ENCODE measurements at regions not wholly inside any gene's neighbourhood (a gene's known extent, or its start where the extent isn't known, plus 50 kb on each side); places are given as distances from the start of the nearest gene placed in this dataset.

DNA sequence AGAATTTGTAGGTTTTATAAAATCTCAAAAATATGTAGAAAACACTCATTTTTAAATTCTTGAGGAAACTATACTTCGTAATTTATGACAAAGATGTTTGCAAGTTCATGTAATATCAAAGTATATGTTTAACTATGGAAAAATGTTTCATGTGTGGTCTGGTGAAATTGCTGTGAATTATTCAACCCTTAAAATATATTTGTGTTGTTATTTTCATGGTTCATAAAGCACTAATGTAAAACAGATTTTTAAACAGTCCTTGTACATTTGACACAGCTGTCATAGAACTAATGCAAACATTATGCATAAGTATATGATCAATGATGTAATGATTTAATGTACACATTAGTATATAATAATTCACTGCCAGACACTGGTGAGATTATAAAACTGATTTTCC is 83.1 kb upstream of the ARSJ start:
- H3K36me3 ChIP-seq (ENCODE audit: insufficient read depth, low read length): no peaks in the 10 kb centered on the region
- H3K27me3 ChIP-seq (ENCODE audit: insufficient read depth, low read length): no peaks in the 10 kb centered on the region
- no peak overlapping the region for H3K4me3 ChIP-seq (ENCODE audit: low read length)
- H3K4me1 ChIP-seq (ENCODE audit: insufficient read depth, low read length): no peaks in the 10 kb centered on the region
- no peaks in the 10 kb centered on the region for H3K9me3 ChIP-seq (ENCODE audit: low read length)
- H2AFZ ChIP-seq (ENCODE audit: low read depth, low read length): no peak overlapping the region

DNA sequence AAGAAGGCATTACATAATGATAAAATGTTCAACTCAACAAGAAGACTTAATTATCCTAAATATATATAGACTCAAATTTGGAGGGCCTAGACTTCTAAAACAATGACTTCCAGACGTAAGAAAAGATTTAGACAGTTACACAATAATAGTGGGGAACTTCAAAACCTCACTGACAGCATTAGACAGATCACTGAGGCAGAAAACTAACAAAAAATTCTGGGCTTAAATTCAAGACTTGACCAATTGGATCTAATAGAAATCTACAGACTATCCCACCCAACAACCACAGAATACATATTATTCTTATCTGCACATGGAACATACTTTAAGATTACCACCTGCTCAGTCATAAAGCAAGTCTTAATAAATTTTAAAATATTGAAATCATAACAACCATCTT is 93.3 kb upstream of the ARSJ start:
- no peaks in the 10 kb centered on the region for H3K9me3 ChIP-seq (ENCODE audit: low read length)
- no peaks in the 10 kb centered on the region for H3K4me1 ChIP-seq (ENCODE audit: insufficient read depth, low read length)
- H3K27me3 ChIP-seq (ENCODE audit: insufficient read depth, low read length): no peaks in the 10 kb centered on the region
- no peaks in the 10 kb centered on the region for H3K36me3 ChIP-seq (ENCODE audit: insufficient read depth, low read length)
- no peak overlapping the region for H3K4me3 ChIP-seq (ENCODE audit: low read length)
- no peak overlapping the region for H2AFZ ChIP-seq (ENCODE audit: low read depth, low read length)

DNA sequence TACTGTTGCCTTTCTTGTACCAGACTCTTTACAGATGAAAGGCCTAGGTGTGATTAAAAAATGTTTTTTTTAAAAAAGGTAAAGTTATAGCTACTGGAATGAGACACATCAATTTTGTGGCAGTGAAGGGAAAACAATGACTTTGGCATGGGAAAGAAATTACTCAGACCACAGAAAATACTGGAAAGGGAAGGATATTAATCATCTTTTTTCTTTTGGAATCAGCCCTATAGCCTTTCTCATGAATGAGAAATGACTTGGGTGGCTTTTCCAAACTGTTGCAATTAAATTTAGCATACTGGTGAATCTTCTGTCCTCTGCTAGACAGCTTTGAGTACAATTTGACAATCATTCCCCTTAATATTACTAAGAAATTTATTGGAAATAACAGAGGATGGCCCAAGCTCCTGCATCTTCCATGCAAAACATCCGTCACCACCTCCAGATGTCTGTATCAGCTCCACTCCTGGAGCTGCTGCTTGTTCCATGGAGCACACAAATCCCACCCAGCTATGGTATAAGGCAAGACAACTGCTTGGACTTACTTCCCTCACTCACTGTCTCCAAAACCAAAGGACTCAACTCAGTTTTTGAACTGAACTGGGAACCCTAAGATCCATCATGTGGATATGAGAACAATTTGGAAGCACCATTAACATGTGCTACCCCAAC is 97.6 kb upstream of the ARSJ start:
- Histone ChIP-seq H3K9me3 (ENCODE audit: low read length) (no peaks in the 10 kb centered on the region), H3K27me3 (ENCODE audit: insufficient read depth, low read length) (no peaks in the 10 kb centered on the region), H2AFZ (ENCODE audit: low read depth, low read length) (no peak overlapping the region), H3K4me3 (ENCODE audit: low read length) (no peak overlapping the region), H3K36me3 (ENCODE audit: insufficient read depth, low read length) (no peaks in the 10 kb centered on the region), H3K4me1 (ENCODE audit: insufficient read depth, low read length) (no peaks in the 10 kb centered on the region)

DNA sequence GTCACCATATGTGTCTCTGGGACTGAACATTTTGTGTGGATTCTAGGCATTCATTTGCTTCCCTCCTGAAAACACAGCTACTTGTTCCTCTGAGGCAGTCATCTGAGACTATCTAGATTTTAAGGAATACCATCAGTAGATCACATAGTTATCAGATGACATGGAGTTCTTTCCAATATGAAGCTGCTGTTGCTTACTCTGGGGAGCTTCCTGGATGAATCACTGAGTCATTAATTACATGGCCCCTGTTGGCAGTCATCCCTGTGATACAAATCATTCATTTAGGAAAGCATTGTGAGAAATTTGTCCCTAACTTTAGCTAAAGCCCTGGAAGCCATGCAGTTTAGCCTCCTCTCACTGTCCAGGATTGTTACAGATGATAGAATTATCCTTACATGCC is 98.2 kb upstream of the ARSJ start:
- Histone ChIP-seq H3K27me3 (ENCODE audit: insufficient read depth, low read length) (no peaks in the 10 kb centered on the region), H3K36me3 (ENCODE audit: insufficient read depth, low read length) (no peaks in the 10 kb centered on the region), H3K4me1 (ENCODE audit: insufficient read depth, low read length) (no peaks in the 10 kb centered on the region), H3K4me3 (ENCODE audit: low read length) (no peak overlapping the region), H3K9me3 (ENCODE audit: low read length) (no peaks in the 10 kb centered on the region), H2AFZ (ENCODE audit: low read depth, low read length) (no peak overlapping the region)

DNA sequence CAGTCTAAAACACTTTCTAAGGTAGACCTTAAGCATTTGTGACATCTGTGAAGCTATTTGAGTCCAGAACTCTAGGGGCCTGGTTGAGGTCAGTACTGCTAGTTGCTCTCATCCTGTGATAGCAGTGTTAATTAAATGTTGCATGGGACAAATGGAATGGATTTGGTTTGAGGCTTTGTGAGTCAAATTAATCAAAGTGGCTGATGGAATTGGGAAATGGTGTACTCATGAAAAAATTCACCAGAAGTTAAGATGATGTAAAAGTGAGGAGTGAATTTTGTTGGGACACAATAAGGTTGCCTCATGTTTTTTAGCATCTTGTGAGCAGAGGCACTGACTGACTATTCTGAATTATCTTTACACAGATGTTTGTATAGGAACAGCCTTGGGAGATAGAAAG is 99.2 kb upstream of the ARSJ start:
- Histone ChIP-seq H3K4me3 (ENCODE audit: low read length) (no peak overlapping the region), H2AFZ (ENCODE audit: low read depth, low read length) (no peak overlapping the region), H3K36me3 (ENCODE audit: insufficient read depth, low read length) (no peaks in the 10 kb centered on the region), H3K9me3 (ENCODE audit: low read length) (no peaks in the 10 kb centered on the region), H3K4me1 (ENCODE audit: insufficient read depth, low read length) (no peaks in the 10 kb centered on the region), H3K27me3 (ENCODE audit: insufficient read depth, low read length) (no peaks in the 10 kb centered on the region)

DNA sequence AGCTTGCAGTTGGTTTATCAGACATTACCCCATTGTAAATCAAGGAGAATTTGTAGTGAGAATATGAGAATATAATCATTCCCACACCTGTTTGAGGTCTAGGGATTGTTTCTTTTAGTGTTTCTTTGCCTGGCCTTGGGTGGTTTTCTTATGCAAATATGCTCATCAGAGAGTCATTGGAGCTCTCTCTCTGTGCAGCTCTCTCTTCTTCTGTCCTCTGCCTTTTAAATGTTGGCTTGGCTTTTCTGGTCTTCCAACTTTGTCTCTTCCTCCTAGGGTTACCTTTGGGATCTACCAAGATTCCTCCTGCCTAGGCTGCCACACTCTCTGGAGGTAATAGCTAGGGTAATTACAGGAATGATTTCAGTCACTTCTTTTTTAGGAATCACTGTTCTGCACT is 102.3 kb upstream of the ARSJ start:
- H3K4me1 ChIP-seq (ENCODE audit: insufficient read depth, low read length): no peaks in the 10 kb centered on the region
- H3K9me3 ChIP-seq (ENCODE audit: low read length): no peaks in the 10 kb centered on the region
- no peak overlapping the region for H3K4me3 ChIP-seq (ENCODE audit: low read length)
- H2AFZ ChIP-seq (ENCODE audit: low read depth, low read length): no peak overlapping the region
- H3K27me3 ChIP-seq (ENCODE audit: insufficient read depth, low read length): no peaks in the 10 kb centered on the region
- no peaks in the 10 kb centered on the region for H3K36me3 ChIP-seq (ENCODE audit: insufficient read depth, low read length)

DNA sequence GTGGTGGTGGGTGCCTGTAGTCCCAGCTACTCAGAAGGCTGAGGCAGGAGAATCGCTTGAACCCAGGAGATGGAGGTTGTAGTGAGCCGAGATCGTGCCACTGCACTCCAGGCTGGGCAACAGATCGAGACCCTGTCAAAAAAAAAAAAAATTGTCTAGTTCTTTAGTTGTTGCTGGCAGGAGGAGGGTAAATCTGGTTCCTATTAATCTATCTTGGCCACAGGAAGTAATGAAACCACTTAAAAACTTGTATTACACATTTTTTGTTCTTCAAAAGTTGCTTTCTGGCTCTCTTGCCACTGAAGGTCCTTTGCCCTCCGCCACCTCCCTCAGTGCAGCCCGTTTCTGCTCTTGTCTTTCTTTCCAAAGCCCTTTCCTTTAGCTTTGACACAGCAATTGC is 102.9 kb upstream of the ARSJ start:
- Histone ChIP-seq H3K27me3 (ENCODE audit: insufficient read depth, low read length) (no peaks in the 10 kb centered on the region), H3K4me3 (ENCODE audit: low read length) (no peak overlapping the region), H3K4me1 (ENCODE audit: insufficient read depth, low read length) (no peaks in the 10 kb centered on the region), H3K36me3 (ENCODE audit: insufficient read depth, low read length) (no peaks in the 10 kb centered on the region), H3K9me3 (ENCODE audit: low read length) (no peaks in the 10 kb centered on the region), H2AFZ (ENCODE audit: low read depth, low read length) (no peak overlapping the region)

DNA sequence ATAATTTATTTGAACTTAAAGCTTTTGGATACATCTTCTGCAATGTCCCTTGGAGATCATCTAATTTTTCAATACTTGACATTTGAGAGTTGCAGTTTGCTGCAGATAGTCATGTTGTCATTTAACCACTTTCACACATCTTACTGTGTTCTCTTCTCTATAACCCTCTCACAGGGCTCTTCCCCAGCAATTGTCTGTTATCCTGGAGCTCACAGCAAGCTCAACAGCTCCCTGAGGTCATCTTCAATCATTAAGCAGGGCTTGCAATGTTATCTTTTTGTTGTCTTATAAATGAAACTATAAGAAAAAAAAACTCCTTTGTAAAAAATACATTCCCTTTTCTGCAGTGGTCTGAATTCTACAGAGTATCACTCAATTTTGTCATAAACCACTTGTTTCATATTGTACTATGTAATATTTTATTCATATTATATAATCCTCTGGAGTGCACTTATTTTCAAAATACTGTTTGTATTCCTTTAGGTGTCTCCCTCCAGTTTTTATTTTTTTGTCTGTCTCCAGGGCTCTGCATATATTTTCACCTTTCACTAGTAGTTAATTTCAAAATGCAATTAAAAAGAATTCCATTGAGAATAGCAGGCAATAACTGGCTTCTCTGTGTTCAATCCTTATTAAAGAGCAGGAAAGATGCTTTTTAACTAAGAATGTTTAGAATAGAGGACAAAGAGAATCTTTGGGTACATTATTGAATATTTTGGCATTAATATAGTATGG is 106.3 kb upstream of the ARSJ start:
- H3K9me3 ChIP-seq (ENCODE audit: low read length): no peaks in the 10 kb centered on the region
- no peaks in the 10 kb centered on the region for H3K4me1 ChIP-seq (ENCODE audit: insufficient read depth, low read length)
- H3K4me3 ChIP-seq (ENCODE audit: low read length): no peak overlapping the region
- no peaks in the 10 kb centered on the region for H3K36me3 ChIP-seq (ENCODE audit: insufficient read depth, low read length)
- no peaks in the 10 kb centered on the region for H3K27me3 ChIP-seq (ENCODE audit: insufficient read depth, low read length)
- no peak overlapping the region for H2AFZ ChIP-seq (ENCODE audit: low read depth, low read length)

DNA sequence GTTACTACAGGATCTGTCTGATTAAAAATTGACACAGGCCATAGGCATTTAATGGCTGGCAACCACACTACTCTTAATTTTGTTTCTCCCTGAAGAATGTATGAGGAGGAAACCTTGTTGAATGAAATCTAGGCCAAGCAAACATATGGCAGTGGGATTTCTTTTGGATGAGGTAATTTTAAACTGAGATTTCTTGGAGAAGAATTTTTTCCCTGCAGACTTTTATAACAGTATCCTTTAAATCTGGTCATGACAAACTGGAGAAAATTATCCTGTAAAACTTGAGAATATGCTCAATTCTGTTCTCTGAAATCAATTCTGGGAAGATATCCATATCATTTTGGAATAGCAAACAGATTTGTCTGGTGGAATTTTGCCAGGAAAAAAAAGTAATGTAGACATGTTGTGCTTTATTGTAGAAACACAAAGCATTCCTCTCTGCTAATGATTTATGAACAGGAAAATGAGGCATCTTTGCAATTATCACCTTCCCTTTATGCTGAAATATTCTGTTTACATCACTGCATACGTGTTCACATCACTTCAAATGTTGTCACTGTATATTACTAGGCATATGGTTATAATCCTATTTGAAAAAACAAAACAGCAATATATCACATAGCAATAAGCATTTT is 108.3 kb upstream of the ARSJ start:
- Histone ChIP-seq H3K4me1 (ENCODE audit: insufficient read depth, low read length) (no peaks in the 10 kb centered on the region), H3K36me3 (ENCODE audit: insufficient read depth, low read length) (no peaks in the 10 kb centered on the region), H3K4me3 (ENCODE audit: low read length) (no peak overlapping the region), H3K27me3 (ENCODE audit: insufficient read depth, low read length) (no peaks in the 10 kb centered on the region), H3K9me3 (ENCODE audit: low read length) (no peaks in the 10 kb centered on the region), H2AFZ (ENCODE audit: low read depth, low read length) (no peak overlapping the region)

DNA sequence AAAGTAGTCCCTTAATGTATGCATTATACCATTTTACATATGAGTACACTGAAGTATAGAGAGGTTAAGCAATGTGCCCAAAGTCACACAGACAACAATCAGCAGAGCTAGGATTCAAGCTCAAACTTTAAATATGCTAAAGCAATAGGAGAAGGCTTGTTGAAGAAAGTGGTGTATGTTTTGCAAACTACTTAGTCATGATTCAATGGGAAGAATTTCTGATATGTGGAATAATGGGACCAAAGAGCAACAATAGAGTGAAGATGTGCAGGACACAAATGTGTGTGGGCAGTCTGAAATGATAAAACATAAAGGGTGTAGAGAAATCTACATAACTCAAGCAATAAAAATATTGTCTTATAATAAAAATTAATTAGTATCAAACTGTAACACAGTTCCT is 109.0 kb upstream of the ARSJ start:
- no peaks in the 10 kb centered on the region for H3K27me3 ChIP-seq (ENCODE audit: insufficient read depth, low read length)
- H3K4me3 ChIP-seq (ENCODE audit: low read length): no peak overlapping the region
- H3K4me1 ChIP-seq (ENCODE audit: insufficient read depth, low read length): no peaks in the 10 kb centered on the region
- H3K36me3 ChIP-seq (ENCODE audit: insufficient read depth, low read length): no peaks in the 10 kb centered on the region
- no peak overlapping the region for H2AFZ ChIP-seq (ENCODE audit: low read depth, low read length)
- H3K9me3 ChIP-seq (ENCODE audit: low read length): no peaks in the 10 kb centered on the region

DNA sequence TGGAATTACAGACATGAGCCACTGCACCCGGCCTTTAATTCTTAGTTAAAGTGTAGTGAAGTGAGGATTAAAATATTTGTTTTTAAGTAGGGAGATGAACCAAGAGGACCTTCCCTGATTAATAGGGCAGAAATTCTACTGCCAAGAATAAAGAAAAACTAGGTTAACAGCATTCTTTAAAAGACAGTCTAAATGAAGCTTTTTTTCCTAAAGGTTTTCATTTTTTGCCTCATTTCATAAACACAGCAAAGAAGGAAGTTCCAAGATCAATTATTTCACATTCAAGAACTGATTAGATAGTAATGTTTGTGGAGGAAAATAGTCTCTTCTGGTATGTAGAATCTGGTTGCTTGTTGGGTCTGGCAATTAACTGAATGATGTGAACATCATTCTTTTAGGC is 112.1 kb upstream of the ARSJ start:
- no peaks in the 10 kb centered on the region for H3K9me3 ChIP-seq (ENCODE audit: low read length)
- no peaks in the 10 kb centered on the region for H3K36me3 ChIP-seq (ENCODE audit: insufficient read depth, low read length)
- no peaks in the 10 kb centered on the region for H3K27me3 ChIP-seq (ENCODE audit: insufficient read depth, low read length)
- H3K4me3 ChIP-seq (ENCODE audit: low read length): no peak overlapping the region
- H3K4me1 ChIP-seq (ENCODE audit: insufficient read depth, low read length): no peaks in the 10 kb centered on the region
- H2AFZ ChIP-seq (ENCODE audit: low read depth, low read length): no peak overlapping the region

DNA sequence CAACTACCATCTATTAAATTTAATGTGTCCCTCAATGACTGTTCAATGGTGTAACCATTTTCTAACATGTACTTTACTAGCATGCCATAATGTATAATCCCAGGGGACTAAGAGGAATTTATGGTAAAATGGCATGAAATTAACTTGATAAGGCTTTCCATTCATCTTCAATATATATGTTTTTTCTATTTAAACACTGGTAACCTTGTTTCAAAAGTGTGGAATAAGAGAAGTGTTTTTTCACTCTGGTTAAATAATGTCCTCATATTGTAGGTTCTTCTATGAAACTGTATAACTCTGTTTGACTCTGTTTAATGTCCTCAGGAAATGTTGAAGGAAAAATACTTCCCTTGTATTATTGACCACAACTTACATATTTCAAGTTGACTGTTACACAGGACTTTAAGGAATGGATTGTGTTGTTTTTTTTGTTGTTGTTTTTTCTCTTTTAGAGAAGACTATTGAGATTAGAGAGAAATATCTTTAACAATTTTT is 113.8 kb upstream of the ARSJ start:
- no peaks in the 10 kb centered on the region for H3K4me1 ChIP-seq (ENCODE audit: insufficient read depth, low read length)
- H2AFZ ChIP-seq (ENCODE audit: low read depth, low read length): no peak overlapping the region
- no peaks in the 10 kb centered on the region for H3K36me3 ChIP-seq (ENCODE audit: insufficient read depth, low read length)
- no peak overlapping the region for H3K4me3 ChIP-seq (ENCODE audit: low read length)
- no peaks in the 10 kb centered on the region for H3K27me3 ChIP-seq (ENCODE audit: insufficient read depth, low read length)
- H3K9me3 ChIP-seq (ENCODE audit: low read length): no peaks in the 10 kb centered on the region

DNA sequence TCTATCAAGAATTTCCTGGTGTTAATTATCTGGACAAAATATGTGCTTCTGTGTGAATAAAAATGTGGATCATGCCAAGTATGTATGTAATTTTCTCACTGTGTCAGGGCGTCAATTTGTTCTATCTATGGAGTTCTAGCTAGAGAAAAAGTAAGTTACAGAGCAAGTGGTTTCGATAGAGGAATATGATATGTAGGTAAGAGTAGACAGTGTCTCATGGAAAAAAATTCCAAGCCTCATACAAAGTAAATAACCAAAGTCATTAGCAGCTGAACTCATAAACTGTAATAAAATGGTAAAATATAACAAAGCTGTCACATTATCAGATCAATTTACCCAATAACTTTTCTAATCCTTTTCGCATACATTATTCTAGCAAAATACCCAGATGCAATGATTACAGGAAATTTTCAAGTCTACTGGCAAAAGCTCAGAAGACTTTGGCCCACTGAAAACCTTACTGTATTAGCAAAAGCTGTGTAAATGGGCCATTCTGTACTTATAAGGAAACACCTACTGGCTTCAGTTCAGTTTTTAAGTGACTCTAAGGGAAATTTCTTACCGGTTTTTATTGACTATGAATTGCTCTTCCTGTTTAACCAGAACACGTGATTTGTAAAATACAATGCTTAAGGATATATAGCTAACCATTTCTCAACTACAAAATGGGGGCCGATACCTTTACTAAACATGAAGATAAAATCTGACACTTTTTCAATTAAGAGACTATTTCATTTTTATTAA is 121.0 kb upstream of the ARSJ start:
- H3K9me3 ChIP-seq (ENCODE audit: low read length): no peaks in the 10 kb centered on the region
- no peaks in the 10 kb centered on the region for H3K27me3 ChIP-seq (ENCODE audit: insufficient read depth, low read length)
- no peak overlapping the region for H2AFZ ChIP-seq (ENCODE audit: low read depth, low read length)
- no peak overlapping the region for H3K4me3 ChIP-seq (ENCODE audit: low read length)
- H3K36me3 ChIP-seq (ENCODE audit: insufficient read depth, low read length): no peaks in the 10 kb centered on the region
- H3K4me1 ChIP-seq (ENCODE audit: insufficient read depth, low read length): no peaks in the 10 kb centered on the region
